ENCODE measurements at regions not wholly inside any gene's neighbourhood (a gene's known extent, or its start where the extent isn't known, plus 50 kb on each side); places are given as distances from the start of the nearest gene placed in this dataset.

- no peak for TF ChIP-seq CTCF (IDR thresholded peaks at IDR 0.05)
- TF ChIP-seq POLR2A (IDR thresholded peaks at IDR 0.05): no peak
Observed at GRCh38 chr3:194285024-194285849, 65.9 kb downstream of the CPN2 start.

Measured in vagina (tissue), 2 donors.